ENCODE measurements at regions not wholly inside any gene's neighbourhood (a gene's known extent, or its start where the extent isn't known, plus 50 kb on each side); places are given as distances from the start of the nearest gene placed in this dataset.

DNA sequence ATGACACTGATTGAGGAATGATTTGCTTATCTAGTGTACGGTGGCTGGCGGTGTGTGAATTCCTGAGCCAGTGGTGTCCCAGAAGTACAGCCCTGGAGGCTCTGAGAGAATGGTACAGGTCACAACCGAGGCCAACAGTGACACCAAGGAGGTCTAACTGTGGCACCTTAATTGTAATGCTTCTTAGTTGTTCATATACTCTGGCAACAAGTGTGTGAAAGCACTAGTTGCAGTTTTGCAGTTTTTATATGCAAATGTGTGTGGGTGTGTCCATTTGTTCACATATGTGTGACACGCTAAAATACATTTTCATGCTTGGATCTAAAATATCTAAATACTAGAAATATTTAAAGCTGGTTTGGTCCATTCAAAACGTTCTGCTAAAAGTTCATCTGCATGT is 185.3 kb upstream of the FMN2 start:
- Histone ChIP-seq H3K27ac (no peak overlapping the region), H3K4me1 (replicated peaks in 1 of 2) (no peaks in the 10 kb centered on the region), H3K9me3 (replicated peaks in 1 of 3) (no peaks in the 10 kb centered on the region), H3K4me3 (no peak overlapping the region), H3K27me3 (no peaks in the 10 kb centered on the region), H3K36me3 (replicated peaks in 1 of 2) (no peaks in the 10 kb centered on the region)
- TF ChIP-seq POLR2A (IDR thresholded peaks at IDR 0.05) (no peak), CTCF (IDR thresholded peaks at IDR 0.05) (no peak)
- no peak for DNase-seq
- intact Hi-C loops (cut with DNase I): no loop called here
- WGBS, 4 donors: 60 to 78% (median 68%) methylated on average over 5 of the region's 5 CpGs

GRCh38 chr1:239909898-239910297 is 181.8 kb upstream of the FMN2 start:
- no peaks in the 10 kb centered on the region for H3K4me1 ChIP-seq (replicated peaks in 1 of 2)
- H3K36me3 ChIP-seq (replicated peaks in 1 of 2): no peaks in the 10 kb centered on the region
- intact Hi-C loops (cut with DNase I): no loop called here
- TF ChIP-seq CTCF (IDR thresholded peaks at IDR 0.05) (no peak), POLR2A (IDR thresholded peaks at IDR 0.05) (no peak)
- peak in 2 of 7 donors; percentile 3 to 17 for DNase-seq
- H3K27me3 ChIP-seq: no peaks in the 10 kb centered on the region
- H3K9me3 ChIP-seq (replicated peaks in 1 of 3): no peaks in the 10 kb centered on the region
- no peak overlapping the region for H3K27ac ChIP-seq
- no peak overlapping the region for H3K4me3 ChIP-seq
- WGBS, 4 donors: 61 to 73% (median 69%) methylated on average over 10 of the region's 10 CpGs

DNA sequence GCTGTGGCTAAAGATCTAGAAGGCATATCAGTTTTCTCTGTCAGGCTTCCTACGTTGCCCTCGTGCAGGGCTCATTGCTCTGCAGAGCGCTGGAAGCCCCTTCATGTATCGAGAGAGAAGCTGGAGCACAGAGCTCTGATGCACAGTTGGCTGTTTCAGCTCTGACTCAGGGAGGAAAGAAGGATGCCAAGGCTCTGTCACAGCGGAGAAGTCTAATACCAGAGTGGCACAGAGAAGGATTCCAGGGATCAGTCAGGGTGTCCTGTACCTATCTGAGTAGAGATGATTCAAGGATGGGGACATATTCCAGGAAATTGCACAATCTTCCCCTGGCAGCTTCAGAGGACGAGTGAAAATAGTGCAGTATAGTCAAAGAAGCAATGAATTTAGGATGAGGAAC is 179.2 kb upstream of the FMN2 start:
- no peak for DNase-seq
- H3K4me1 ChIP-seq (replicated peaks in 1 of 2): no peaks in the 10 kb centered on the region
- no peak overlapping the region for H3K27ac ChIP-seq
- H3K27me3 ChIP-seq: no peaks in the 10 kb centered on the region
- no peak overlapping the region for H3K4me3 ChIP-seq
- WGBS, 4 donors: 56 to 77% (median 61%) methylated on average over 6 of the region's 6 CpGs
- H3K9me3 ChIP-seq (replicated peaks in 1 of 3): no peaks in the 10 kb centered on the region
- no peak for TF ChIP-seq POLR2A (IDR thresholded peaks at IDR 0.05)
- no peak for TF ChIP-seq CTCF (IDR thresholded peaks at IDR 0.05)
- H3K36me3 ChIP-seq (replicated peaks in 1 of 2): no peaks in the 10 kb centered on the region
- intact Hi-C loops (cut with DNase I): no loop called here

- Histone ChIP-seq H3K36me3 (replicated peaks in 1 of 2) (no peaks in the 10 kb centered on the region), H3K4me3 (no peak overlapping the region), H3K4me1 (replicated peaks in 1 of 2) (no peaks in the 10 kb centered on the region), H3K9me3 (replicated peaks in 1 of 3) (no peaks in the 10 kb centered on the region), H3K27me3 (no peaks in the 10 kb centered on the region), H3K27ac (no peak overlapping the region)
- no peak for DNase-seq
- no peak for TF ChIP-seq POLR2A (IDR thresholded peaks at IDR 0.05)
- TF ChIP-seq CTCF (IDR thresholded peaks at IDR 0.05): no peak
- intact Hi-C loops (cut with DNase I): no loop called here
- WGBS, 4 donors: 56 to 66% (median 64%) methylated on average over 4 of the region's 4 CpGs
These were observed 178.5 kb upstream of the FMN2 start for GRCh38 chr1:239913141-239913585.
